ENCODE measurements at regions not wholly inside any gene's neighbourhood (a gene's known extent, or its start where the extent isn't known, plus 50 kb on each side); places are given as distances from the start of the nearest gene placed in this dataset.
"Not testable (repeated sequence)": the region's sequence is repeated elsewhere in the genome, so short reads cannot be mapped to it uniquely, and the experiment has no call there.

GRCh38 chr2:36289731-36290130 is 65.8 kb upstream of the CRIM1 start:
- Mint-ChIP-seq H3K36me3 (ENCODE audit: low read depth) (no peaks in the 10 kb centered on the region), H3K9me3 (peaks cover under 1% of the 10 kb centered on the region), H3K27me3 (ENCODE audit: low read depth, poor library complexity) (no peaks in the 10 kb centered on the region), H3K4me1 (no peaks in the 10 kb centered on the region), H3K4me3 (no peak overlapping the region), H3K27ac (no peak overlapping the region)
- no peak for DNase-seq
- TF ChIP-seq CTCF (IDR thresholded peaks at IDR 0.05): no peak

- Mint-ChIP-seq H3K27me3 (ENCODE audit: low read depth, poor library complexity) (no peaks in the 10 kb centered on the region), H3K4me3 (no peak overlapping the region), H3K36me3 (ENCODE audit: low read depth) (no peaks in the 10 kb centered on the region), H3K4me1 (no peaks in the 10 kb centered on the region), H3K27ac (no peak overlapping the region), H3K9me3 (peaks cover 8% of the 10 kb centered on the region)
- DNase-seq: no peak
- no peak for TF ChIP-seq CTCF (IDR thresholded peaks at IDR 0.05)
Measured at GRCh38 chr2:36287363-36288275, 68.0 kb upstream of the CRIM1 start.

- not testable (repeated sequence) for DNase-seq; H3K4me3 Mint-ChIP-seq; H3K36me3 Mint-ChIP-seq (ENCODE audit: low read depth); H3K4me1 Mint-ChIP-seq; H3K27me3 Mint-ChIP-seq (ENCODE audit: low read depth, poor library complexity); H3K27ac Mint-ChIP-seq
- peaks cover 28% of the 10 kb centered on the region for H3K9me3 Mint-ChIP-seq
Measured at GRCh38 chr2:36279506-36279905, 76.1 kb upstream of the CRIM1 start.

GRCh38 chr2:36277881-36278523 is 77.6 kb upstream of the CRIM1 start:
- Mint-ChIP-seq H3K4me1 (no peaks in the 10 kb centered on the region), H3K4me3 (no peak overlapping the region)

GRCh38 chr2:36277146-36277808 is 78.3 kb upstream of the CRIM1 start:
- Mint-ChIP-seq H3K4me3 (no peak overlapping the region), H3K27ac (no peak overlapping the region), H3K27me3 (ENCODE audit: low read depth, poor library complexity) (no peaks in the 10 kb centered on the region), H3K4me1 (no peaks in the 10 kb centered on the region), H3K9me3 (peaks cover 23% of the 10 kb centered on the region), H3K36me3 (ENCODE audit: low read depth) (peaks cover 6% of the 10 kb centered on the region)
- TF ChIP-seq CTCF (IDR thresholded peaks at IDR 0.05): no peak
- no peak for DNase-seq

More at GRCh38 chr2:36277881-36278523, 77.6 kb upstream of the CRIM1 start:
- no peak overlapping the region for H3K27ac Mint-ChIP-seq
- TF ChIP-seq CTCF (IDR thresholded peaks at IDR 0.05): no peak
- H3K36me3 Mint-ChIP-seq (ENCODE audit: low read depth): peaks cover 6% of the 10 kb centered on the region
- no peaks in the 10 kb centered on the region for H3K27me3 Mint-ChIP-seq (ENCODE audit: low read depth, poor library complexity)
- no peak for DNase-seq
- peaks cover 23% of the 10 kb centered on the region for H3K9me3 Mint-ChIP-seq

- Mint-ChIP-seq H3K27ac (no peak overlapping the region), H3K4me3 (no peak overlapping the region), H3K4me1 (no peaks in the 10 kb centered on the region), H3K27me3 (ENCODE audit: low read depth, poor library complexity) (no peaks in the 10 kb centered on the region), H3K36me3 (ENCODE audit: low read depth) (peaks cover 8% of the 10 kb centered on the region), H3K9me3 (peaks cover 21% of the 10 kb centered on the region)
- TF ChIP-seq CTCF (IDR thresholded peaks at IDR 0.05): no peak
- no peak for DNase-seq
Measured at GRCh38 chr2:36271266-36271665, 84.3 kb upstream of the CRIM1 start.

All from nephron progenitor cell (in vitro differentiated cells).